Astrocyte (in vitro differentiated cells and primary cell): ENCODE measurements at regions not wholly inside any gene's neighbourhood (a gene's known extent, or its start where the extent isn't known, plus 50 kb on each side); places are given as distances from the start of the nearest gene placed in this dataset.

Source experiments
- DNase-seq: peaks from one replicate; pipeline ENCODE4 v3.0.0-alpha.2; 2010; ENCODE audit warnings: low read depth
- FAIRE-seq: peaks from 2 replicates; lab custom pipeline; 2011; peaks lifted over from hg19 to GRCh38; lab: Jason Lieb, UNC
- H2AFZ ChIP-seq: 2 replicates; pipeline ENCODE4 v1.6.0; 2012; ENCODE audit warnings: low read depth, low read length, inconsistent platforms
- H3K27ac ChIP-seq: 2 replicates; pipeline ENCODE4 v1.5.1; 2011; ENCODE audit warnings: low read depth, low read length, inconsistent platforms
- H3K27me3 ChIP-seq: 2 replicates; pipeline ENCODE4 v1.6.0; 2011; ENCODE audit warnings: low read length, inconsistent platforms; ENCODE audit not compliant: insufficient read depth
- H3K36me3 ChIP-seq: 2 replicates; pipeline ENCODE4 v1.5.1; 2011; ENCODE audit warnings: low read length, inconsistent platforms; ENCODE audit not compliant: insufficient read depth
- H3K4me1 ChIP-seq: 2 replicates; pipeline ENCODE4 v1.5.1; 2011; ENCODE audit warnings: low read length, inconsistent platforms; ENCODE audit not compliant: insufficient read depth
- H3K4me2 ChIP-seq: 2 replicates; pipeline ENCODE4 v1.6.0; 2012; ENCODE audit warnings: low read length, inconsistent platforms
- H3K4me3 ChIP-seq: 2 replicates; pipeline ENCODE4 v1.5.1; 2011; ENCODE audit warnings: low read depth, mild to moderate bottlenecking, low read length, inconsistent platforms; ENCODE audit not compliant: insufficient read depth
- H3K79me2 ChIP-seq: 2 replicates; pipeline ENCODE4 v1.6.0; 2012; ENCODE audit warnings: mild to moderate bottlenecking, low read length, inconsistent platforms; ENCODE audit not compliant: insufficient read depth
- H3K9ac ChIP-seq: 2 replicates; pipeline ENCODE4 v1.6.0; 2012; ENCODE audit warnings: mild to moderate bottlenecking, low read length, inconsistent platforms
- H3K9me3 ChIP-seq: 2 replicates; pipeline ENCODE4 v1.5.1; 2012; ENCODE audit warnings: low read depth, mild to moderate bottlenecking, low read length, inconsistent platforms; ENCODE audit not compliant: insufficient read depth
- H4K20me1 ChIP-seq: 2 replicates; pipeline ENCODE4 v1.6.0; 2012; ENCODE audit warnings: low read length, inconsistent platforms; ENCODE audit not compliant: insufficient read depth
- H3K27ac Mint-ChIP-seq: one replicate; pipeline ENCODE4 v1.8.0; 2021; ENCODE audit warnings: mild to moderate bottlenecking, mixed read lengths; ENCODE audit not compliant: unreplicated experiment
- H3K27me3 Mint-ChIP-seq: one replicate; pipeline ENCODE4 v1.8.0; 2021; ENCODE audit warnings: low read depth, mixed read lengths; ENCODE audit not compliant: unreplicated experiment
- H3K36me3 Mint-ChIP-seq: one replicate; pipeline ENCODE4 v1.8.0; 2021; ENCODE audit warnings: low read depth, mixed read lengths; ENCODE audit not compliant: unreplicated experiment
- H3K4me1 Mint-ChIP-seq: one replicate; pipeline ENCODE4 v1.8.0; 2021; ENCODE audit warnings: low read depth, mixed read lengths; ENCODE audit not compliant: unreplicated experiment
- H3K4me3 Mint-ChIP-seq: one replicate; pipeline ENCODE4 v1.8.0; 2021; ENCODE audit warnings: mild to moderate bottlenecking, moderate library complexity, mixed read lengths; ENCODE audit not compliant: unreplicated experiment
- H3K9me3 Mint-ChIP-seq: one replicate; pipeline ENCODE4 v1.8.0; 2021; ENCODE audit warnings: mild to moderate bottlenecking, mixed read lengths; ENCODE audit not compliant: unreplicated experiment
- CTCF ChIP-seq: IDR thresholded peaks from 2 replicates; pipeline ENCODE4 v1.5.1; 2011; ENCODE audit warnings: low read depth, mild to moderate bottlenecking, inconsistent platforms, low read length, moderate library complexity; ENCODE audit not compliant: insufficient read depth
- EZH2 ChIP-seq: IDR thresholded peaks from 2 replicates; pipeline ENCODE4 v1.6.1; 2012; ENCODE audit warnings: mild to moderate bottlenecking, low read length, inconsistent platforms; ENCODE audit not compliant: insufficient read depth

GRCh38 chr9:115300874-115301273, 182.9 kb upstream of the TNC start:
- no peak overlapping the region for H3K27ac ChIP-seq
- no peaks in the 10 kb centered on the region for H3K27me3 ChIP-seq
- H3K4me3 ChIP-seq, result no peak overlapping the region
- H3K4me2 ChIP-seq, result no peak overlapping the region
- no peaks in the 10 kb centered on the region for H3K36me3 ChIP-seq
- Mint-ChIP-seq H3K9me3 (peaks cover 3% of the 10 kb centered on the region), H3K4me3 (no peak overlapping the region), H3K4me1 (peaks cover 16% of the 10 kb centered on the region), H3K36me3 (no peaks in the 10 kb centered on the region), H3K27ac (no peak overlapping the region), H3K27me3 (no peaks in the 10 kb centered on the region)
- H3K79me2 ChIP-seq, result no peaks in the 10 kb centered on the region
- H3K9me3 ChIP-seq, result no peaks in the 10 kb centered on the region
- no peak for DNase-seq
- FAIRE-seq, result no peak
- H3K4me1 ChIP-seq, result peaks cover 3% of the 10 kb centered on the region
- H3K9ac ChIP-seq, result no peak overlapping the region
- TF ChIP-seq CTCF (no peak), EZH2 (no peak)
- H4K20me1 ChIP-seq, result no peaks in the 10 kb centered on the region
- no peak overlapping the region for H2AFZ ChIP-seq

DNA sequence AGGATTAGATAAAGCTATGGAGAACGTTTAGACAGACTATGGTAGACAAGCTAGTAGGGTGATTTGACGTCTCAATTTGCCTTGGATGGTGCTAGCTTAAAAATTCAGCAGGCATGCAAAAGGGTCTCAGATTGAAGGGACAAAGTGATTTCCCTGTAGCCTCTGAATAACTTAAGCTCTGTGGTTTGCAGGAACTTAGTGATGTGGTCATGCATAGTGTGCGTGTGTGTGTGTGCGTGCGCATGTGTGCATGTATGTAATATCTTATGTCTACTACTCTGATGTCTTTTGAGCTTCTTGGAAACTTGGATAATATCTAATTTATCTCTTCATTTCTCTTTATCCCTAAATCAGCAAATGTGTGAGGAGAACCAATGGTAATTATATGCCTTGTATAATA, 183.6 kb upstream of the TNC start:
- H3K27ac Mint-ChIP-seq, result no peak overlapping the region
- Histone ChIP-seq H2AFZ (no peak overlapping the region), H3K79me2 (no peaks in the 10 kb centered on the region), H3K9ac (no peak overlapping the region), H3K36me3 (no peaks in the 10 kb centered on the region), H3K27ac (no peak overlapping the region), H3K9me3 (no peaks in the 10 kb centered on the region), H3K27me3 (no peaks in the 10 kb centered on the region), H3K4me3 (no peak overlapping the region), H3K4me2 (no peak overlapping the region), H3K4me1 (peaks cover 3% of the 10 kb centered on the region), H4K20me1 (no peaks in the 10 kb centered on the region)
- H3K27me3 Mint-ChIP-seq, result no peaks in the 10 kb centered on the region
- no peak for DNase-seq
- no peak for TF ChIP-seq CTCF
- TF ChIP-seq EZH2, result no peak
- H3K4me3 Mint-ChIP-seq, result no peak overlapping the region
- peaks cover 5% of the 10 kb centered on the region for H3K9me3 Mint-ChIP-seq
- FAIRE-seq, result no peak
- peaks cover 2% of the 10 kb centered on the region for H3K36me3 Mint-ChIP-seq
- H3K4me1 Mint-ChIP-seq, result peaks cover 16% of the 10 kb centered on the region

DNA sequence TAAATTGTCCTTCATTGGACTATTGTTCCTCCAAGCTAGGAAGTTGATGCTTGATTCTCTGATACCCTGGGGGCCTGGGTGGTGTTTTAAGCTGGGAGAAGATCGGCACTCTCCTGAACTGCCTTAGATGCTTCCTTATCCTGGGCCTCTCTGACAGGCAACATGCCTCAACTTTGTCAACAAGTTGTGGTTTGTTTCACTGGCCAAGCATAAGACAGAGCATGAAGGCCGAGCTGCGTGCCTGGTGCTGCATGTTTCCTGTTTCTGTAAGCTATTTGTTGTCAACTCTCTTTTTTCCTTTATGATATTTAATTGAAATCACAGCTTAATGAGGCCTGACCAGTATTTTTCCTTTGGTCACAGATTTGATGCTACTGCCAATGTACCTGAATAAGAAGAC, 187.6 kb upstream of the TNC start:
- no peak overlapping the region for H3K4me2 ChIP-seq
- H3K9ac ChIP-seq, result no peak overlapping the region
- no peaks in the 10 kb centered on the region for H3K27me3 Mint-ChIP-seq
- H3K4me1 Mint-ChIP-seq, result peaks cover 8% of the 10 kb centered on the region
- H3K36me3 Mint-ChIP-seq, result peaks cover 2% of the 10 kb centered on the region
- no peaks in the 10 kb centered on the region for H3K9me3 ChIP-seq
- DNase-seq (no peak), FAIRE-seq (no peak)
- H3K4me1 ChIP-seq, result no peaks in the 10 kb centered on the region
- H3K27me3 ChIP-seq, result no peaks in the 10 kb centered on the region
- H3K79me2 ChIP-seq, result no peaks in the 10 kb centered on the region
- no peak overlapping the region for H3K27ac Mint-ChIP-seq
- no peak overlapping the region for H3K4me3 ChIP-seq
- peaks cover 2% of the 10 kb centered on the region for H3K9me3 Mint-ChIP-seq
- H3K36me3 ChIP-seq, result no peaks in the 10 kb centered on the region
- TF ChIP-seq CTCF (no peak), EZH2 (no peak)
- H4K20me1 ChIP-seq, result no peaks in the 10 kb centered on the region
- no peak overlapping the region for H3K4me3 Mint-ChIP-seq
- no peak overlapping the region for H3K27ac ChIP-seq
- no peak overlapping the region for H2AFZ ChIP-seq
